ENCODE measurements at regions not wholly inside any gene's neighbourhood (a gene's known extent, or its start where the extent isn't known, plus 50 kb on each side); places are given as distances from the start of the nearest gene placed in this dataset.

DNA sequence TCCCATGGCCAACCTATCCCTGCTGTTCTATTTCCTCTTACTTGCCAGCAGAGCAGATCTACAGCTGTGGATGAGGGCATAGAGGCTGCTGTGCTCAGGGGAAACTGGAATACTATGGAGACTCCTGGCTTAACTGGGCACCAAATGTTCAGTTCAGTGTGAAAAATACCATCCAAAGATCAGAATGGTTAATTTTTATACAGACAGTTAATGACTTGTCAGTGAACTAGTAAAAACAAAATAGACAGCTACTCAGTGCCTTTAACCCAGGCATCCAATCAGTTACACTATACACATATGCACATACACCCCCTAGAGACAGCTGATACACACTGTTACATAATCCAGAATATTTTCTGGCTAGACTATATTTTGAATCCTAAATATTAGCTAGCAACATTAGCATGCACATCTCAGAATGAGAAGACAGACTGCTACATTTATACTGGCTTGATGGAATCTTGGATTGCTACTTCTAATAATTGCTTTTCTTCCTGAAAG lies 59.1 kb upstream of the WIPF1 start:
- intact Hi-C loops (cut with micrococcal nuclease): no loop called here
- no peaks in the 10 kb centered on the region for H3K27me3 Mint-ChIP-seq (ENCODE audit: low read depth in 2 of 2)
- peaks cover 2% of the 10 kb centered on the region for H3K36me3 ChIP-seq (ENCODE audit: control insufficient read depth, insufficient read depth, low read length)
- peaks cover 42 to 44% of the 10 kb centered on the region in 2 donors for H3K4me1 Mint-ChIP-seq
- H3K4me3 Mint-ChIP-seq: no peak overlapping the region
- peak overlapping the region in 1 of 2 donors; percentile 29 for H3K27ac Mint-ChIP-seq
- DNase-seq: no peak
- no peaks in the 10 kb centered on the region for H3K4me1 ChIP-seq (ENCODE audit: control insufficient read depth, insufficient read depth, low read length)
- H3K9me3 ChIP-seq (ENCODE audit: control insufficient read depth, insufficient read depth, low read length): no peaks in the 10 kb centered on the region
- no peak overlapping the region for H3K4me3 ChIP-seq (ENCODE audit: low read length)
- TF ChIP-seq CTCF (IDR thresholded peaks at IDR 0.05): no peak
- peaks cover 0 to 3% of the 10 kb centered on the region in 2 donors for H3K9me3 Mint-ChIP-seq
- peak in 1 of 3 donors; percentile 40 for ATAC-seq
- no peaks in the 10 kb centered on the region for H3K27me3 ChIP-seq (ENCODE audit: control insufficient read depth, insufficient read depth, low read length)
- no peak overlapping the region for H3K27ac ChIP-seq (ENCODE audit: low read length)
- H3K36me3 Mint-ChIP-seq: peaks cover 8% of the 10 kb centered on the region

GRCh38 chr2:174656035-174656434 lies 58.4 kb upstream of the WIPF1 start:
- no peak for ATAC-seq
- no peak for DNase-seq
- no peak overlapping the region for H3K4me3 Mint-ChIP-seq
- Histone ChIP-seq H3K27me3 (ENCODE audit: control insufficient read depth, insufficient read depth, low read length) (no peaks in the 10 kb centered on the region), H3K4me1 (ENCODE audit: control insufficient read depth, insufficient read depth, low read length) (no peaks in the 10 kb centered on the region), H3K36me3 (ENCODE audit: control insufficient read depth, insufficient read depth, low read length) (no peaks in the 10 kb centered on the region), H3K9me3 (ENCODE audit: control insufficient read depth, insufficient read depth, low read length) (no peaks in the 10 kb centered on the region), H3K4me3 (ENCODE audit: low read length) (no peak overlapping the region), H3K27ac (ENCODE audit: low read length) (no peak overlapping the region)
- H3K27ac Mint-ChIP-seq: no peak overlapping the region
- H3K9me3 Mint-ChIP-seq: peaks cover 0 to 3% of the 10 kb centered on the region in 2 donors
- TF ChIP-seq CTCF (IDR thresholded peaks at IDR 0.05): no peak
- H3K27me3 Mint-ChIP-seq (ENCODE audit: low read depth in 2 of 2): no peaks in the 10 kb centered on the region
- H3K4me1 Mint-ChIP-seq: peaks cover 36 to 44% of the 10 kb centered on the region in 2 donors
- intact Hi-C loops (cut with micrococcal nuclease): no loop called here
- H3K36me3 Mint-ChIP-seq: peaks cover 8% of the 10 kb centered on the region

GRCh38 chr2:174654419-174654941 lies 56.9 kb upstream of the WIPF1 start:
- Mint-ChIP-seq H3K4me1 (peaks cover 41 to 42% of the 10 kb centered on the region in 2 donors), H3K27ac (no peak overlapping the region), H3K27me3 (ENCODE audit: low read depth in 2 of 2) (no peaks in the 10 kb centered on the region), H3K36me3 (peaks cover 8% of the 10 kb centered on the region), H3K4me3 (no peak overlapping the region), H3K9me3 (peaks cover 0 to 3% of the 10 kb centered on the region in 2 donors)
- H3K9me3 ChIP-seq (ENCODE audit: control insufficient read depth, insufficient read depth, low read length): no peaks in the 10 kb centered on the region
- no peaks in the 10 kb centered on the region for H3K27me3 ChIP-seq (ENCODE audit: control insufficient read depth, insufficient read depth, low read length)
- no peaks in the 10 kb centered on the region for H3K4me1 ChIP-seq (ENCODE audit: control insufficient read depth, insufficient read depth, low read length)
- no peak overlapping the region for H3K4me3 ChIP-seq (ENCODE audit: low read length)
- WGBS (ENCODE audit: insufficient coverage): 95% methylated on average over 3 of the region's 4 CpGs
- TF ChIP-seq CTCF (IDR thresholded peaks at IDR 0.05): no peak
- ATAC-seq: no peak
- H3K36me3 ChIP-seq (ENCODE audit: control insufficient read depth, insufficient read depth, low read length): no peaks in the 10 kb centered on the region
- DNase-seq: no peak
- intact Hi-C loops (cut with micrococcal nuclease): no loop called here
- H3K27ac ChIP-seq (ENCODE audit: low read length): no peak overlapping the region

DNA sequence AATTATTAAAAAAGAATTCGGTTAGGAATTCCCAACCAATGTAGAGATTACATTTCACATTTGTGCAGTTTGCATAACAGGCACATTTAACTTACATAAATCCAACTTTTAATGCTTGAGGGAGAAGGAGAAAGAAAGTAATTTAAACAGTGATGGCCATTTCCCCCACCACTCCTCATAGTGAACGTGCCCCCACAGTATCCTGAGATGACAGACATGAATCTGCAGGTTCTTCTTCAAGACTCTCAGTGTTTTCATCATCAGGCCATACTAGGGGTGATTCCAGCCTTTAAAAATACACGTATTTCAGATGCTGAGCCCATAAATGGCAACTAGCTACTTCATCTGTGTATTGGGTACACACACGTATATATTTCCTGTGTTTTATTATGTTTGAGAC lies 51.3 kb upstream of the WIPF1 start:
- Mint-ChIP-seq H3K4me1 (peaks cover 13 to 18% of the 10 kb centered on the region in 2 donors), H3K36me3 (no peaks in the 10 kb centered on the region), H3K27ac (no peak overlapping the region), H3K9me3 (no peaks in the 10 kb centered on the region), H3K4me3 (no peak overlapping the region), H3K27me3 (ENCODE audit: low read depth in 2 of 2) (no peaks in the 10 kb centered on the region)
- TF ChIP-seq CTCF (IDR thresholded peaks at IDR 0.05): no peak
- H3K4me3 ChIP-seq (ENCODE audit: low read length): no peak overlapping the region
- no peaks in the 10 kb centered on the region for H3K36me3 ChIP-seq (ENCODE audit: control insufficient read depth, insufficient read depth, low read length)
- DNase-seq (no peak), ATAC-seq (no peak)
- no peaks in the 10 kb centered on the region for H3K27me3 ChIP-seq (ENCODE audit: control insufficient read depth, insufficient read depth, low read length)
- no peaks in the 10 kb centered on the region for H3K9me3 ChIP-seq (ENCODE audit: control insufficient read depth, insufficient read depth, low read length)
- no peaks in the 10 kb centered on the region for H3K4me1 ChIP-seq (ENCODE audit: control insufficient read depth, insufficient read depth, low read length)
- WGBS (ENCODE audit: insufficient coverage): 92% methylated on average over 4 of the region's 4 CpGs
- intact Hi-C loops (cut with micrococcal nuclease): no loop called here
- H3K27ac ChIP-seq (ENCODE audit: low read length): no peak overlapping the region
